Stimulated activated CD4-positive, alpha-beta T cell treated with anti-CD3 and anti-CD28 coated beads, Interleukin-1b, Interleukin-23, amount 100 ng/mL, for 24 hours (primary cell): ENCODE measurements at regions not wholly inside any gene's neighbourhood (a gene's known extent, or its start where the extent isn't known, plus 50 kb on each side); places are given as distances from the start of the nearest gene placed in this dataset.

Experiments
- DNase-seq, 4 experiments: peaks; one replicate each; pipeline ENCODE4 v3.0.0-alpha.2; 2020; ENCODE audit warnings: low read depth in 4 of 4, low spot score in 1 of 4

DNA sequence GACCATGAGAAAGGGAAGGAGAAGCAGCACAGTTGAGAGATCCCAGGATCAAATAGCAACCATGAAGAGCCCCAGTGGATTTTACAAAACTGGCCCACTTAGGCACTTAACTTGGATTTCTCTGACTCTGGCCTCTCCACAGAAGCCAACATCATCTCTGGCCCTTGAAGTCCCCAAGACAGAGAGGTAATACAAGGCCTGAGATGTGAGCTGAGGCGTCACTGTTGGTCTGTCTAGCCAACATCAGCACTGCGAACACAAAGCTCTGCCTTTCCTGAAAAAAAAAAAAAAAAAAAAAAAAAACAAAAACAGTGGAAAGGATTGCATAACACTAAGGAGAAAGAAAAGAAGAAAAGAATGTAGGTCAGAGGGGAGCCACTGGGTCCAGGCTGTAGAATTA lies 378.3 kb downstream of the BRINP1 start:
- no peak for DNase-seq

DNA sequence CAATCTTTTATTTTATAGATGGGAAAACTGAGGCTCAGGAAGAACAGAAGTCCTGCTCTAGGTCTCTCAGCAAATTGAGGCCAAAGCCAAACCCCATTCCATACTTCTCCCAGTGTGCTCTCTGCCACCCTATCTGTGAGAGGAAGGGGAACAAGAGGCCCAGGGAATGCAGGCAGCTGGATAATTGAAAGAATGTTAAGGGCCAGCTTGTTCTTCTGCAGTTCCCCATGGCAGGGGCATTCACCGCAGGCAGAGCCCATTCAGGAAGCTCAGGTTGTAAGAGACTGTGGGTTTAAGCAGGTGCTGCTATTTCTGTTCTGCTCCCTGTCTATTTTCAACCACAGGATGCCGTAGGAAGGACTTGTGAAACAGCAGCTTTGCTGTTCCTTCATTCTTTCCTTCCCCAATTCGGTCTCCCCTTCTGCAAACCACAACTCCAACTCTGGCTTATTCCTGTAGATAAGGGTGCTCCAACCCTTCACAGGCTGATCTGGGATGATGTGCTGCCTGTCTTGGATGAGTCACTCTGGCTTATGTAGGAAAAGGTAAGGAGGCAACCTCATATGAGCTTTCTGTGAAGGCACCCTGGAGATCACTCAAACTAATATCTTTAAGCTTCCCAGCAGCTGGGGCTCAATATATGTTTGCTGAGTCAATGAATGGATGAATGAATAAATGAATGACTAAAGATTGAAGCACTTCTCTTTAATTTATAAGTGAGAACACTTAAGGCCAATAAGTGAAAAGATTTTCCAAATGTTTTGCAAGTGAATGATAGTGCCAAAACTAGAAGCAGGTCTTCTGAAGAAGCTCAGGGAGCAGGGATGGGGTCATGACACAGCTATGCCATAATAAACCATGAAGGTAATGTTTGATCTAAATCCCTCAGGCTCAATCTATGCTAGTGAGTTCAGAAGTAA lies 377.6 kb downstream of the BRINP1 start:
- no peak for DNase-seq

GRCh38 chr9:118992813-118993794 lies 376.1 kb downstream of the BRINP1 start:
- DNase-seq, result no peak

DNA sequence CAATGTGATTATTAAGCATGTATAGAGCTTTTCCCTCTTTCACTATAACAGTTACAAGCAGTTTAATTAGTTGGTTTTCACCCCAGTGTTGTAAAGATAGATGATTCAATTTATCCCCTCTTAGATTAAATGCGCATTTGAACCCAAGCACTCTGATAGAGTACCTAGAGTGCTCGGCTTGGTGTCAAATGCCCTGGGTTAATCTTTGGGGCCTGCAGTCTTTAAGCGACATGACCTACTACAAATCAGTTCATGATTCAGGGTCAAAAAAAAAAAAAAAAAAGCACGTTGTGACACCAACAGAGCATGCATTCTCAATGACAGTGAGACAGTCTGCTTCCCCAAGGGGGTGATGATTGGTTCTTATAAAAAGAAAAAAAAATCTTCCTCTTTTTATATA lies 375.3 kb downstream of the BRINP1 start:
- DNase-seq, result no peak

DNA sequence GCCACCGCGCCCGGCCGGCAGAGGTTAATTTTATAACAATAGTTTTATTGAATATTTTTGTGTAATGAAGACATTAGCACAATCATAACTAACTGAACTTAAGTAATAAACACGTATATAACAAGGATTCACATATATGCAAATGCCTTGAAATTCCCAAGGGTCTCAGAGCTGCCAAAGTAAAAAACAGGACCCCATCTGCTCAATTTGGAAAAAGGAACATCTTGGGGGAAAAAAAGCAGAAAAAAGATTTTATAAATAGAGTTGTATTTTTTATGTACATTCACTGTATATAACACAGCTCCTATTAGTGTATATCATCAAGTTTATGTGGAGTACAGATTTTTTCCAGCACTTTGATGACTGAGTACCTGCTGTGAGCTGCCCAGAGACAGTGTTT lies 366.7 kb downstream of the BRINP1 start:
- no peak for DNase-seq

GRCh38 chr9:119003201-119003611 lies 366.0 kb downstream of the BRINP1 start:
- DNase-seq, result no peak

GRCh38 chr9:119003882-119004617 lies 365.2 kb downstream of the BRINP1 start:
- no peak for DNase-seq

GRCh38 chr9:119004618-119004990 lies 364.6 kb downstream of the BRINP1 start:
- no peak for DNase-seq

DNA sequence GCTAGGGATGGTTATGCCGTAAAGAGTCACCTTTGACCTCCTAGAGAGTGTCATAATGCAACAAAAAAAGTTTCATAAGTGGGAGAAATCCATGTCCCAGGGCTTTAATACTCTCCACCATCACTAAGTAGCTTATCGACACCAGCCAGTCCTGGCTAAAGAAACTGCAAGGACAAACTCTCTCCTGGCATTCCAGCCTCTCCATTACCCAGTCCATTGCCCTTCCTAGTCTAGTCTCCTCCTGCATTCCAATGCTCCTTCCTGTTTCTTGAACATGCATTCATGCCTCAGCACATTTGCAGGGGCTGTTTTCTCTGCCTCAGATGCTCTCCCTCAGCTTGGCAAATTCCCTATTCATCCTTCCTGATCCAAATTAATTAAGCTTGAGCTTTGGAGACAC lies 364.1 kb downstream of the BRINP1 start:
- no peak for DNase-seq

GRCh38 chr9:119009249-119009648 lies 360.0 kb downstream of the BRINP1 start:
- DNase-seq, result no peak

GRCh38 chr9:119020284-119020683 lies 349.0 kb downstream of the BRINP1 start:
- no peak for DNase-seq

DNA sequence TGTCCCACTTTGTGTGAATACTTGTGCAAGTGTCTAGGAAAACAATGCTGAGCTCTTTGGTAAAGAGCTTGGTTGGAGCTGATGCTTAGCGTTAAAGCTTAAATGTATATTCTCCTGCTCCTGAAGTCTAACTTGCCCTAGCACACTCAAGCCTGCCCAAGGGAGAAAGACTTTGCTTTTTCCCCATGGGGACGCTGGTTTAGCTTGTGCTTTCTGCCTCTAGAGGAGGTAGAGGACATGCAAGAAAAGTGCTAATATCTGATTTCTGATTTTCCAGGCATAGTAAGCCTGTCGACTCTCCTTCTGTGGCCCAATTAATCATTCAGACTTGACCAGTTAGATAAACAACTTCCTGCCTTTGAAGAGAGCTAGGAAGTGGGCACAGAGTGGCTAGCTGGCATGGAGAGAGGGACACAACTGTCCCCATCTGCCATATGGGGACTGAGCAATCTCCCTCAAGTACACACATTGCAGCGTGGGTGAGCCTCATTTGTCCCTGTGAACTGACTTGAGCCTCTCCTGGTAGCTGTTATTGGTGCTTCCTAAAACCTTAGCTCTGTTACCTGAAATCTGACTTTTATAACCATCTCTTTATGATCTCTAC lies 348.4 kb downstream of the BRINP1 start:
- no peak for DNase-seq

GRCh38 chr9:119026120-119026519 lies 343.1 kb downstream of the BRINP1 start:
- no peak for DNase-seq

GRCh38 chr9:119027901-119028699 lies 341.1 kb downstream of the BRINP1 start:
- no peak for DNase-seq

DNA sequence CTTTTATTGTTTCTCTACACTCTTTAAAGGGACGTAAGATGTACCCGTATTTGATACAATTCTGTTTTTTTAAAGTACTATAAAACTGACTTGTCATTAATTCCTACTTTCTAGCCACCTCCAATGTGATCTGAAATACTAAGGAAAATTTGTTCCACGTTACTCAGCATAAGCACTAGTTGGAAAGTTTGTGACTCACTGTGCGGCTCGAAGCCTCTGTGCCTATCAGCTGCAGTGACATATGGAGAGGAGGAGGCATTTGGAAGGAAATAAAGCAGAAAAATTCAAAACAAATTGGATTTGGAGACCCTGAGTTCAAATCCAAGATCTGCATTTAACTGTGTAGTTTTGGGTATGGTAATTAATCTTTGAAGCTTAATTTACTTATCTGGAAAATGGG lies 339.3 kb downstream of the BRINP1 start:
- no peak for DNase-seq

DNA sequence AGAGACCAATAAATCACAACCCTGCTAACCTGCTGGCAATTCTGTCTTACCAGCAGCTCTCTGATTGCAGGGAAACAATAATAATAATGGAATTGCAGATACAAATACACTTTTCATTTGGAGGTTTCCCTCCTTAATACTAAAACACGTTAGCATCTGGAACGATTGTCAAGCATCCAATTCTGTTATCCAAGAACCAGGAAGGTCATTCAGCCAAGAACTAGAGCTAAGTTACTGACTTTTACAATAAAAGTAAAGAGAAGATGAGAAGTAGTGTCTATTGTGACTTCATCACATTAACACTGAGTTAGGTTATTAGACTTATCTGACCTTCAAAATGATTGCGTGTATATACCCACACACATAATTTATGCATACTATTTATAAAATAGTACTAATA lies 335.6 kb downstream of the BRINP1 start:
- no peak for DNase-seq

DNA sequence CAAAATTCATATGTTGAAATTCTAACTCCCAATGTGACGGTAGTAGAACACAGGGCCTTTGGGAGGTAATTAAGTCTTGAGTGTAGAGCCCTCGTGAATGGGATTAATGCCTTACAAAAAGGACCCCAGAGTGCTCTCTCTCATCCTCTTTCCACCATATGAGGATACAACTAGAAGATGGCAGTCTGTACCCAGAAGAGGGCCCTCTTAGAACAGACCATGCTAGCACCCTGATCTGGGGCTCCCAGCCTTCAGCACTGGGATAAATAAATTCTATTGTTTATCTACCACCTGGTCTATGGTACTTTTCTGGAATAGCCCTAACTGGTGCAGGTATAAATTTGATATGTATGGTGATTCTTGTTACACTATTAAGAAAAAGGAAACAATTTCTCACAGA lies 332.3 kb downstream of the BRINP1 start:
- no peak for DNase-seq

- DNase-seq, result no peak
Measured at GRCh38 chr9:119043996-119044395, 325.2 kb downstream of the BRINP1 start.

- no peak for DNase-seq
Measured at GRCh38 chr9:119044806-119045205, 324.4 kb downstream of the BRINP1 start.
